GM18508 (cell line): ENCODE measurements at regions not wholly inside any gene's neighbourhood (a gene's known extent, or its start where the extent isn't known, plus 50 kb on each side); places are given as distances from the start of the nearest gene placed in this dataset.

Source experiments
- ATAC-seq: cut with Tn5 transposase; IDR thresholded peaks from one replicate; pipeline ENCODE4 v1.9.1; 2021; ENCODE audit warnings: moderate number of reproducible peaks; ENCODE audit not compliant: insufficient read depth, unreplicated experiment

DNA sequence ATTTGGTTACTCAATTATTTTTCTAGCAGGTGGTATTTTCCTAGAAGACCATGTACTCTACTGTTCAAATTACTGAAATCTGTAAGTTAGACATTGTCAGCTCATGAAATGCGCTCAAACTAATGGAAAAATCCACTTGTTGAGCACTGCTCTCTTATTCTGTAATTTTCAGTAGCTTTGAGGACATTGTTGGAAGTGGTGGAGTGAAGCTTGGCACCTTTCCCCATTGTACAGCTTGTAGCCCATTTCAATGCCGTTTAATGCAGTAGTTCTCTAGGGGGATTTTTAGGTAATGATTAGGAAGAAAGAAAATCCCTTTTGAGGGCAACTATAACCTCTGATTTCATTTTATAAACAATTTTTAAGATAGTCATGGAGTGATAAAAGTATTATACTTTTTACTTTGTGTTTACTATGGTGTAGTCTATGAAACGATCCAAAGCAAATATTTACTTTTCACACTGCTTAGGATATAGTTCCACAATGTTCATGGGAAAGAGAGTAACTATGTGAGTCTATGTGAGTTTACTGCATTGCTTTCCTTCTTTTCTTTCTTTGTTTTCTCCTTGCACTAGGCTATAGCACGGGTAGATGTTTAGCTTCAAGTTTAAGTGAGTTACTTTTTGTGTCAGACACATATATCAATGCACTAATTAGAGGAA is 165.8 kb upstream of the ANKH start:
- no peak for ATAC-seq

- ATAC-seq, result no peak
Measured at GRCh38 chr5:15034379-15034778, 162.8 kb upstream of the ANKH start.

DNA sequence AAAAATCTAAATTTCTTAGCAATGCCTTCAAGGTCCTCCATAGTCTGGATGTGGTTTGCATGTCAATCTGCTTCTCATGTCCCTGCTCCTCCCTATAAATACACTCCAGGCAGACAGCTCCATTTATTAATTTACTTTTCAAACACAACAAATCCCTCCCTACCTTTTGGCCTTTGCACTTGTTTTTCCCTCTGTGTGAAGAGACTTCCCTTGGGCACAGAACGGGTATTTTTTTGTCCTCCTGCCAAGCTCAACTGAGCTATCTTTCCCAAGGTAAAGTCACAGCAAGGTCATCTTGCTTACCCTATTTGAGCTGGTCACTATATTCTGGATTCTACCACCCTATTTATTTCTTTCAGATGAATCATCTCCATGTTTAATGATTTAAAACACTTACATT is 159.6 kb upstream of the ANKH start:
- no peak for ATAC-seq

- no peak for ATAC-seq
Measured at GRCh38 chr5:15027764-15028163, 156.2 kb upstream of the ANKH start.

GRCh38 chr5:15026944-15027343 is 155.4 kb upstream of the ANKH start:
- no peak for ATAC-seq

DNA sequence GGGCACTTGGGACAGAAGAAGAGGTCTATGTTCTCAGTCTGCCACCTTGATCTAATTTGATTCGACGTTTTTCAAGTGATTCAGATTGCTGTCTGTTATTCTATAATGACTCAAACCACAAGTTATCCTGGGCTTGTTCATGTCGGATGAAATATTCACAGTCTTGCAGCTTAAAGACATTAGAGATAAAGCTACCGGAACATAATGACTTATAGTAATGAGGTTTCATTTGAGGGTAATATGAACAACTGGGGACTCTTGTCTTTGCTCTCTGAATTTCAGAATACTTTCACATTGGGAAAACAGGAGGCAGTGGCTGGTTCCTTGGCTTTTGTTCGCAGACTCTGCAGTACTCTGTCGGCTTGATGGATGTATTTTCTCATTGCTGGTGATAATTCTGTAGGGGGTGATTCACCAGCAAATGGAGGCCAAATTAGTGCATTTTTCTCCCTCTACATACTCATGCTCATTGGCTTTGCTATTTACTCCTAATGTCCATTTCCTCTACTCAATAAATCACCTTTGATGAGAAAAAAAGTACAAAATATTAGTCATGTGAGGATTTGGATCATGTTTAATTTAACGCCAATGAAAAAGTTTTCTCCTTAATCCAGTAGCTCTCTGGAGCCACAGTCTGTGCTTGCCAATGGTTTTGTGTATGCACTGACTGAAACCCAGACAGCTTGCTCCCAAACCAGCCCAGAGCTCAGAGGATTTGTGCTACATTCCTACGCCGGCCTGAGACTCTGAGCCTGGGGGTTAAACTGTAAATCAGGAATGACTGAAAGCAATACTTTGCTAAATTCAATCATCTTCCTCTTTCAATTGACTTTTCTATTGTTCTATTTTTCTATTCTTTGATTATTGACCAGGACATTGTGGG is 154.7 kb upstream of the ANKH start:
- ATAC-seq, result no peak

GRCh38 chr5:15023846-15024245 is 152.3 kb upstream of the ANKH start:
- no peak for ATAC-seq

DNA sequence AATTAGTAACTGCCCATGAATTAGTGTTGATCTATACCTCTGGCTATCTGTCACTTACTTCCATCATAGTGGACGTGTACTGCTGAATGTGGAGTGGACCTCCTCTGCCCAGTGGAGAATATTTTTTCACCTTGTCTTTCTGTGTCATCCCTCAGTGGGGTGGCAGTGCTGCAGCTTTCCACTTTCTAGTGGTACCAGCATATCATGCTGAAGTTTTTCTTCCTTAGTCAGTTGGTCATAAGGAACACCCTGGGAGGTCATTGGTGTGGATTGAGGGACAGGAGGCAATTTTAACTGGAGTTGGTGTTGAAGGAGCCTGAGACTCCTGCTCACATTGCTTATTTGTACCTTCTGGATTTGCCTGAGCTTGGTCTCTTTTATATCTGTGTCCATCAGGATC is 151.7 kb upstream of the ANKH start:
- no peak for ATAC-seq

DNA sequence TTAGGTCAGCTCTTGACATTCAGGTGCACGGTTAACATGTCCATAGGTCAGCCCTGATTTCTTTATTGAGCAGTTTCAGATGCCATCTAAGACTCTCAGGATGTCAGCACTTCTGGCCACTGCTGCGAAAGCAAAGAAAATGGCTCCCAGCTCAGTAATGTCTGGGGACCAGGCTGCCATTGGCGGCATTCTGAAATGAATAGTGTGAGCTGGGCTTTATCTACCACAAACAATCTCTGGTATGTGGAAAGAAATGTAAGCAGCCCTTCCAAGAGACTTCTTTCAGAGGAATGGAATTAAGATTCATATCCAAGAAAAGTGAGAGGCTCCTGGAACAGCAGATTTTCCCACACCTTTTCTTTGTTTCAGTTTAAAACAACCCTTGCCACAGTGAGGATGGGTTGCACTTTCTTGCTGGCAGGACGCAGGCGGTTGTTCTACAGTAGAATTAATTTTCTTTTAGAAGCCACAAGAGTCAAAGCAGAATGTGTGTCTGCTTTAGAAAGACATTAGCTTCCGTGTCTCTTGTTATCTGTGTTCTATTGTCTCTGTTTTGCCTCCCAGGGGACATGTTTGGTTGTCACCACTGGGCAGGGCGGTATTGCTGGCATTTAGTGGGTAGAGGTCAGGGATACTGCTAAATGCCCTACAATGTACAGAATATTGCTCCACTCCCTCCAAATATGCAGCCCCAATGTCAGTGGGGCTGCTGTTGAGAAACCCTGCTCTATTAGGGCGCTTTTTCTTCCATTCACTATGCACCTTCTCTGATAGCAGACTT is 149.9 kb upstream of the ANKH start:
- ATAC-seq, result no peak

DNA sequence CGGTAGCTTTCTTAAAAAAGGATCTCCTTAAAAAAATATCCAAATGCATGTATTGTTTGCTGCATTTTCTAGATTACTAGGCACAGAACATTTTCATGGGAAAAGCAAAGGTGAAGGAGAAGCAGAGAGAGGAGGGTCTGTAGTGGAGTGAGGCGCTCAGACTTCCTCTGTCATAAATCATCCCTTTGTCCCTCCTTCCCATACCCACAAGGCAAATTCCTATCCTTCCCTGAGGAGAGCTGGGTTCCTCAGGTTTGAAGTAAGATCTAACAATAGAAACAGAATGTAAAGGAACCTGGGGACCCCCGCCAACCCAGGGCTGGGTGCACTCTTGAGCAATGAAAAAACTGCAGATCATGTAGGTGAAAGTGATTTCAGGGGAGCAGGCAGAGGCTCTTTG is 149.2 kb upstream of the ANKH start:
- no peak for ATAC-seq

- ATAC-seq, result no peak
Measured at GRCh38 chr5:15014809-15015208, 143.2 kb upstream of the ANKH start.

DNA sequence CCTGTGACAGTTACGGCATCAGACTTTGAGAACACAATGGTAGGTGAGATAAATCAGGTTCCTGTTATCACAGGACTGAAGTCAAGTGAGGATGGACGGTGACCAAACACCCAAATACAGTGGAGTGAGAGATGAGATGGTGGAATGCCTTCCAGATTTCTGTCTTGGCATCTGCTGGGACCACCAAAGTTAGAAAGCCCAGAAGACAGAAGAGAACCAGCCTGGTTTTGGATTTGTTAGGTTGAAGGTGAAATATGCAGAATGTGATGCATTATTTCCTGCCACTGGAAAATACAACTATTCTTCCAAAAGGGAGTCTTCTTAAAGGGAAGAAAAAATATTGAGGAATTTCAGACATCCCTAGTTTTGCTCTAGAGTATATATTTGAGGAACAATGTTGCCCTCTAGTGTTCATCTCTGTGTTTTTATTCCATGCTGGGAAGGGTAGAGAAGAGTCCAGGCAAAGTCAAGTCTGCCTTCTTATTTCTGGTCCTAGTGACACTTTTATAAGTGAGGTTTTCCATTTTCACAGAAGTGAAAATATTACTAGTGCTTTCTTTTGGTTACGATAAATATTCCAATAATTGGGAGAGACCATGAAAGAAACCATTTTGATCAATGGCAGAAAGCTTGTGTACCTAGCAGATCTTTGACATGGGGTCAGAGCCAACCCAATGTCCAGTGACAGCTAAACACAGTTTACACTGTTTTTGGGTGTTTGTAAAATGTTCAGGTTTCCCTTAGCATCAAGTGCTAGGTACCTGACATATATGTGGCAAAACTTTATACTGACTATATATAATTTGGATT is 142.3 kb upstream of the ANKH start:
- ATAC-seq, result no peak

DNA sequence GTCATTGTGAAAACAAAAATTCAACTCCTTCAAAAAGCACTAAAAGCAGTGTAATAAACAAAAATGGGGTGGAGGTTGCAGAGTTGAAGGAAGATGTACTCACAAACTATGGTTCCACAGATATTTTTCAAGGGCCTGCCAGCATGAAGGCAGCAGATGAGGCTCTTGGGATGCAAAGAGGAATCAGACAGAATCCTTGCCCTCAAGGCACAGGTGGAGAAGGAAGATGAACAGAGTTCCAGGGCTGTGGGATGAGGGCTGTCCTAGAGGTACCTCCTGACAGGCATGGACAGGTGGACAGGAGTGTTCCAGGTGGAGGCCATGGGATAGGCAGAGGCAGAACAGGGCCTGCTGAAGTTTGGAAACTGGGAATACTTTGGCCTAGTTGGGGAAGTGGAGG is 140.5 kb upstream of the ANKH start:
- no peak for ATAC-seq

- ATAC-seq, result no peak
Measured at GRCh38 chr5:15010936-15011335, 139.4 kb upstream of the ANKH start.

GRCh38 chr5:15009420-15009819 is 137.8 kb upstream of the ANKH start:
- no peak for ATAC-seq

DNA sequence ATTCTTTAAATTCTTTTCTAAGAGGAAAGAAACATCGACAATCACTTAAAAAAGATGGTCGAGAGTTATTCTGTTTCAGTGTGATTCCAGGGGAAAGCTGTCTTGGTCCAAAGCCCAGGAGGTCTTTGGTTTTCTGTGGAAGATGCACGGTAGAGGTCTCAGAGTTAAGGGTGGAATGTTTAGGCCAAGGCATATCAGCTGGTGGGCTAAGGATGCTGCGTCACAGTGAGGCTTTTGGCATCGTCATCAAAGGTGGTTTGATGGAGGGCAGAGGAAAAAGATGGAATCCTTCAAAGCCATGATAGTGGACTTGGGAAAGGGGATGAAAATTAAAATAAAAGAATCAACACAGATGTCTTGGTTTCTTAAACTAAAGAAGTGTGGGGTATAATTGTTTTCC is 137.3 kb upstream of the ANKH start:
- ATAC-seq, result no peak

DNA sequence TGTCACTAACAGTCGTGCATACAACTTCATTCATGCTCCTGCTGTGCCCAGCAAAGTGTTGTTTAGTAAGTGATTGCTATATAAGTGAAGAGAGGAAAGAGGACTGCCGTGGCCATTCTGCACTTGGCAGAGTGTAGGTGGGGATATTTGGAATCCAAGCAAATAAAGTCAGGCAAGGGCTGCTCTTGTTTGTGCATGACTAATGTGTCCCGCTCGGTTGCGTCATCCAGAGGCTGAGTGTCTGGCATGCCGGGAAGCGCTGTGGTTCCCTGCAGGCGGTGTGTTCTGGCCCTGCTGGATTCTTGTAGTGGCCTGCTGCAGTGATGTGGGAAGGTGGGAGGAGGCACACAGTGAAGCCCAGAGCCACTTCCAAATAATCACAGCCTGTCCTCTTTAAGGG is 136.9 kb upstream of the ANKH start:
- no peak for ATAC-seq

GRCh38 chr5:15007646-15008045 is 136.1 kb upstream of the ANKH start:
- ATAC-seq, result no peak

DNA sequence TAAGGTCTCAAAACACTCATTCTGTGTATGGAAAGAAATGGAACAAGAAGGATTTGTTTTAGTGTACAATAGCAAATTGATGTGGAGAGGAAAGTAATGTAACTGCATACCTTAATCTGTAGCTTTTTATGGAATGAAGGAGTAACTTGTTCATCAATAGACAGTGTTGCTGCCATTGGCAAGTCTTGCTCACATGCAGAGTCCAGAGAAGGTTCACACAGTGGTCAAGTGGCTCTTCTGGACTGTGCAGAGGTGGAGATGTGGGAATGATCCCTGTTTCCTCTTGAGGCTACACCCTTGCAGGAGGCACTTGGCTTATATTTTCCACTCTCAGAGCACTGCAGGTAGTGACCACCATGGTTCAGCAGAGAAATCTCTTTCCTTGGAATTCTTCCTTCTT is 132.9 kb upstream of the ANKH start:
- ATAC-seq, result no peak

DNA sequence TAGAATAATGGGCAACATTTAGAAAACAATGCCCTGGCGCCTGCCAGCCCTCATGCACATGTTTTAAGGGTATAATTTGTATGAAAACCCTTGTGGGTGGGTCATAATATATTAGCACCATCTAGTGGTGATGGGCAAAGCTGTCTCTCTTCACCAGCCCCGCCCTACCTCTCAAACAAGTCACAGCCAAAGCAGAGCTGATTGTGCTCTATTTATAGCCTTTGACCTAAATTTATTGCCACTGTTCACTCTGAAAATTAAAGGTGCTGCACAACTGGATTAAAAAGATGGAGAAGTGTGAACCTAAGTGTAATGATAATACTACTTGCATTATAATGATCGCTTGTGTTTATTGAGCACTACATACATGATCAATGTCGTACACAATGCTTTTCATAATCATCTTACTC is 131.9 kb upstream of the ANKH start:
- no peak for ATAC-seq
